Gastrocnemius medialis (tissue), 4 donors: ENCODE measurements at regions not wholly inside any gene's neighbourhood (a gene's known extent, or its start where the extent isn't known, plus 50 kb on each side); places are given as distances from the start of the nearest gene placed in this dataset.

Experiments
- CTCF ChIP-seq, 5 experiments: fragments of 450-650 bp in 3 of 5; fragments of 200-600 bp in 2 of 5; sonication (generic) in 2 of 5; IDR thresholded peaks in 4 of 5; conservative IDR thresholded peaks in 1 of 5; 1 replicate in 4 of 5; 2 replicates in 1 of 5; pipeline ENCODE4 v1.5.1; 2016 to 2019; ENCODE audit warnings: antibody characterized with exemption in 5 of 5, mild to moderate bottlenecking in 3 of 5, moderate library complexity in 3 of 5
- POLR2A ChIP-seq, 2 donors: fragments of 450-650 bp; IDR thresholded peaks; one replicate each; pipeline ENCODE4 v1.6.1; 2017; ENCODE audit warnings: antibody characterized with exemption in 2 of 2, mild to moderate bottlenecking in 2 of 2, moderate library complexity in 2 of 2

- no peak for TF ChIP-seq CTCF (IDR thresholded peaks at IDR 0.05 in 4 of 5, conservative IDR thresholded peaks at IDR 0.05 in 1 of 5)
- TF ChIP-seq POLR2A (IDR thresholded peaks at IDR 0.05): no peak
These were observed 134.9 kb upstream of the MPDZ start for GRCh38 chr9:13414349-13414748.
